Neural progenitor cell (in vitro differentiated cells): ENCODE measurements at regions not wholly inside any gene's neighbourhood (a gene's known extent, or its start where the extent isn't known, plus 50 kb on each side); places are given as distances from the start of the nearest gene placed in this dataset.

Source experiments
- DNase-seq: peaks from one replicate; pipeline ENCODE4 v3.0.0-alpha.2; 2016; ENCODE audit warnings: low spot score
- H2AFZ ChIP-seq: fragments of 200-600 bp; sonication (generic); replicated peaks from 2 replicates; pipeline ENCODE4 v1.6.1; 2016; ENCODE audit warnings: antibody characterized with exemption
- H3F3A ChIP-seq: fragments of 200-600 bp; sonication (generic); 2 replicates; pipeline ENCODE4 v1.6.1; 2016; ENCODE audit warnings: antibody characterized with exemption, low read depth
- H3K27ac ChIP-seq: fragments of 200-600 bp; sonication (generic); 2 replicates; pipeline ENCODE4 v1.5.1; 2016; ENCODE audit warnings: mild to moderate bottlenecking
- H3K27me3 ChIP-seq: fragments of 200-600 bp; sonication (generic); 2 replicates; pipeline ENCODE4 v1.6.1; 2016; ENCODE audit warnings: mild to moderate bottlenecking, moderate library complexity
- H3K36me3 ChIP-seq: fragments of 200-600 bp; sonication (generic); 2 replicates; pipeline ENCODE4 v1.5.1; 2016
- H3K4me1 ChIP-seq: fragments of 200-600 bp; sonication (generic); 2 replicates; pipeline ENCODE4 v1.6.1; 2016; ENCODE audit warnings: mixed run types
- H3K4me2 ChIP-seq: fragments of 200-600 bp; sonication (generic); 2 replicates; pipeline ENCODE4 v1.6.1; 2016
- H3K4me3 ChIP-seq: fragments of 200-600 bp; sonication (generic); 2 replicates; pipeline ENCODE4 v1.5.1; 2016
- H3K79me2 ChIP-seq: fragments of 200-600 bp; sonication (generic); 2 replicates; pipeline ENCODE4 v1.6.1; 2016; ENCODE audit warnings: low read depth
- H3K9ac ChIP-seq: fragments of 200-600 bp; sonication (generic); 2 replicates; pipeline ENCODE4 v1.6.1; 2016
- H3K9me3 ChIP-seq: fragments of 200-600 bp; sonication (generic); 2 replicates; pipeline ENCODE4 v1.5.1; 2016; ENCODE audit warnings: low read depth
- H4K20me1 ChIP-seq: fragments of 200-600 bp; sonication (generic); 2 replicates; pipeline ENCODE4 v1.6.1; 2016; ENCODE audit warnings: low read depth
- H3K27ac Mint-ChIP-seq: 3 replicates; pipeline ENCODE4 v1.8.0; 2021; ENCODE audit warnings: mixed read lengths
- H3K27me3 Mint-ChIP-seq: 2 replicates; pipeline ENCODE4 v1.8.0; 2022; ENCODE audit warnings: low read depth, mild to moderate bottlenecking, inconsistent platforms, moderate library complexity, mixed read lengths; ENCODE audit not compliant: insufficient read depth
- H3K36me3 Mint-ChIP-seq: 3 replicates; pipeline ENCODE4 v1.8.0; 2021; ENCODE audit warnings: mixed read lengths
- H3K4me1 Mint-ChIP-seq: 3 replicates; pipeline ENCODE4 v1.8.0; 2021; ENCODE audit warnings: mixed read lengths
- H3K4me3 Mint-ChIP-seq: 3 replicates; pipeline ENCODE4 v1.8.0; 2021; ENCODE audit warnings: mild to moderate bottlenecking, moderate library complexity, mixed read lengths
- H3K9me3 Mint-ChIP-seq: 3 replicates; pipeline ENCODE4 v1.8.0; 2020; ENCODE audit warnings: mixed read lengths
- EZH2 ChIP-seq: fragments of 200-600 bp; sonication (generic); IDR thresholded peaks from 2 replicates; pipeline ENCODE4 v1.6.1; 2017; ENCODE audit warnings: antibody characterized with exemption, mild to moderate bottlenecking, moderate library complexity
- EZH2phosphoT487 ChIP-seq: fragments of 200-600 bp; sonication (generic); IDR thresholded peaks from 2 replicates; pipeline ENCODE4 v1.6.1; 2017; ENCODE audit warnings: antibody characterized with exemption
- TF ChIP-seq, protein P1 (sequence below): fragments of 200-600 bp; sonication (generic); IDR thresholded peaks from 2 replicates; pipeline ENCODE4 v1.5.1; 2017; ENCODE audit warnings: antibody characterized with exemption, mild to moderate bottlenecking

DNA sequence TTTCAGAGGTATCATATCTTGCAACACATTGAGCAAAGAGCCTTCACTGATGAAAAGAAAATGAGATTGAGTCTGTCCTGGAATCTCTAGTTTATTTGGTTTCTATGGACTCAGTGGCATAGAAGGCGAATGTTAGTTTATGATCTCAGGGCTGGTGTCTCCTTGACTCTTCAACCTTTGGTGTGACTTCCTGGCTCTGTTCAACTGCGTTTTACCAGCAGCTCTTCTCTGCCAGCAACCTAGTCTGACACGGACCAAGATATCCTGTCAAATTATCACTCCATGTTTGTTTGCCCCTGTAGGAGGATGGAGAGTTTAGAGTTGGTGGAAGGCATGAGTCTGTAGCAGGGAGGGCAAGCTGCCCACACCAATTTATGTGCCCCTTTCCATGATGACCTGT, 82.9 kb upstream of the TBC1D5 start:
- no peak for DNase-seq
- no peaks in the 10 kb centered on the region for H3K9me3 ChIP-seq
- Mint-ChIP-seq H3K27me3 (peaks cover 2% of the 10 kb centered on the region), H3K9me3 (no peaks in the 10 kb centered on the region), H3K27ac (no peak overlapping the region), H3K36me3 (no peaks in the 10 kb centered on the region), H3K4me3 (no peak overlapping the region), H3K4me1 (peaks cover 4% of the 10 kb centered on the region)
- no peaks in the 10 kb centered on the region for H3K4me1 ChIP-seq
- no peak overlapping the region for H3K4me3 ChIP-seq
- no peaks in the 10 kb centered on the region for H4K20me1 ChIP-seq
- H3K27ac ChIP-seq, result no peak overlapping the region
- H3K79me2 ChIP-seq, result no peaks in the 10 kb centered on the region
- no peaks in the 10 kb centered on the region for H3K36me3 ChIP-seq
- no peak overlapping the region for H2AFZ ChIP-seq
- TF ChIP-seq EZH2 (no peak), EZH2phosphoT487 (no peak)
- TF ChIP-seq, protein P1, sequence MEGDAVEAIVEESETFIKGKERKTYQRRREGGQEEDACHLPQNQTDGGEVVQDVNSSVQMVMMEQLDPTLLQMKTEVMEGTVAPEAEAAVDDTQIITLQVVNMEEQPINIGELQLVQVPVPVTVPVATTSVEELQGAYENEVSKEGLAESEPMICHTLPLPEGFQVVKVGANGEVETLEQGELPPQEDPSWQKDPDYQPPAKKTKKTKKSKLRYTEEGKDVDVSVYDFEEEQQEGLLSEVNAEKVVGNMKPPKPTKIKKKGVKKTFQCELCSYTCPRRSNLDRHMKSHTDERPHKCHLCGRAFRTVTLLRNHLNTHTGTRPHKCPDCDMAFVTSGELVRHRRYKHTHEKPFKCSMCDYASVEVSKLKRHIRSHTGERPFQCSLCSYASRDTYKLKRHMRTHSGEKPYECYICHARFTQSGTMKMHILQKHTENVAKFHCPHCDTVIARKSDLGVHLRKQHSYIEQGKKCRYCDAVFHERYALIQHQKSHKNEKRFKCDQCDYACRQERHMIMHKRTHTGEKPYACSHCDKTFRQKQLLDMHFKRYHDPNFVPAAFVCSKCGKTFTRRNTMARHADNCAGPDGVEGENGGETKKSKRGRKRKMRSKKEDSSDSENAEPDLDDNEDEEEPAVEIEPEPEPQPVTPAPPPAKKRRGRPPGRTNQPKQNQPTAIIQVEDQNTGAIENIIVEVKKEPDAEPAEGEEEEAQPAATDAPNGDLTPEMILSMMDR, result no peak
- no peaks in the 10 kb centered on the region for H3K27me3 ChIP-seq
- no peaks in the 10 kb centered on the region for H3F3A ChIP-seq
- H3K9ac ChIP-seq, result no peak overlapping the region
- H3K4me2 ChIP-seq, result no peak overlapping the region

DNA sequence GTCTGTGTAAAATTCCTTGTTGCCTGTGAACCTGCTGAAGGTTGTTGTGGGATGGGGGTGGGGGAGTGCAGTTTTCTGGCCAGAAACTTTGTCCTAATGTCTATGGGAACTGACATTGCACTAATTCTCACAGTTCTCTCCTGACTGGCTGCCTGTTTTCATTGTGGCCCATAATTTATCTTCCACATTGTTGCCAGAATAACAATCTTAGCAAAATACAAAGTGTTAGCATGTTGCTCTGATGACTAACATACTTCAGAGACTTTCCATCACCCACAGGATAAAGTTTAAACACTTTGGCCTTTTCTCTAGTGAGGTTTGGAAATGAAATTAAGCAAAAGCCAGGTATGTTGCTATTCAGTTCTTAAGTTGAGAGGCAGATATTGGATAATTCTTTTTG, 81.4 kb upstream of the TBC1D5 start:
- H3K27me3 ChIP-seq, result no peaks in the 10 kb centered on the region
- H3K9me3 ChIP-seq, result no peaks in the 10 kb centered on the region
- no peak for DNase-seq
- no peaks in the 10 kb centered on the region for H3K79me2 ChIP-seq
- no peak overlapping the region for H3K27ac ChIP-seq
- TF ChIP-seq EZH2, result no peak
- TF ChIP-seq, protein P1, result no peak
- no peak for TF ChIP-seq EZH2phosphoT487
- H3K4me1 ChIP-seq, result no peaks in the 10 kb centered on the region
- peaks cover 2% of the 10 kb centered on the region for H3K27me3 Mint-ChIP-seq
- peaks cover 4% of the 10 kb centered on the region for H3K4me1 Mint-ChIP-seq
- H3K4me3 Mint-ChIP-seq, result no peak overlapping the region
- H3K36me3 ChIP-seq, result no peaks in the 10 kb centered on the region
- H3K9ac ChIP-seq, result no peak overlapping the region
- no peak overlapping the region for H2AFZ ChIP-seq
- no peaks in the 10 kb centered on the region for H3K36me3 Mint-ChIP-seq
- no peak overlapping the region for H3K27ac Mint-ChIP-seq
- H3K9me3 Mint-ChIP-seq, result no peaks in the 10 kb centered on the region
- H3F3A ChIP-seq, result no peaks in the 10 kb centered on the region
- H4K20me1 ChIP-seq, result no peaks in the 10 kb centered on the region
- H3K4me3 ChIP-seq, result no peak overlapping the region
- no peak overlapping the region for H3K4me2 ChIP-seq

DNA sequence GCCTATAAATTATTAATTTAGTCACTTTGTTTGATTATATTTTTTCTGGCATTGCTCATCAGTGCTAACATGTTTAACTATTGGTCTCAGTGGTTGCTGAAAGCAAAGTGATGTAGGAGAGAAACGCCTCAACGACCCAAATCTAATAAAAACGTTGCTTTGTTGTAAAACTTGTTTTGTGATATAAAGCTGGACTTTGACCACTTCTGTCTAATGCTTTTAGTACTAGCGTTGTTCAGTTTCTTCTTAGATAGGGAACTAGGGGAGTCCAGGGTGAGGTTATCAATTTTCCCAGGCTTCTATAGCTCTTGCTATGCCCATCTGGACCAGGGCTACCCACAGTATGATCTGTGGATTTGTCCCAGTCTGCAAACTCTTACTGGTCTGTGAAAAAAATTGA, 80.6 kb upstream of the TBC1D5 start:
- TF ChIP-seq, protein P1, result no peak
- TF ChIP-seq EZH2, result no peak
- TF ChIP-seq EZH2phosphoT487, result no peak
- peaks cover 4% of the 10 kb centered on the region for H3K4me1 Mint-ChIP-seq

DNA sequence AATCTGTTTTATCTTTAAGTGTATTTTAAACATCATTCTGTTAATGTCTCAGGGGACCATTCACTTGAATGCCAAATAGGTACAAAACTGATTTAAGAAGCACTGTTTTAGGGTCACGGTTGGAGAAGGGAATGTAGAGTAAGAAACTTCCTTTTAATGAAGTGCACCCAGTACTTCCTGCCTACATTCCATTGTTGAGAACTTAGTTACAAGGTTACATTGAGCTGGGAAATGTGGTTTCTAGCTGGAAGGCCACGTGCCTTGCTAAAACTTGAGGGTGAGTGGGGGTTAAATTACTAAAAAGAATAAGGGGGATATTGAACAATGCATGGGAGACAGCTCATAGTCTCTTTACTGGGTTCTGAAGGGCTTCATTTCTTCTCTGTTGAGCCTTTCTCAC, 78.3 kb upstream of the TBC1D5 start:
- Histone ChIP-seq H3K27me3 (no peaks in the 10 kb centered on the region), H3K9ac (no peak overlapping the region), H2AFZ (no peak overlapping the region), H3K79me2 (no peaks in the 10 kb centered on the region), H3F3A (no peaks in the 10 kb centered on the region), H3K4me3 (no peak overlapping the region), H3K27ac (no peak overlapping the region), H4K20me1 (no peaks in the 10 kb centered on the region), H3K9me3 (no peaks in the 10 kb centered on the region), H3K4me1 (no peaks in the 10 kb centered on the region), H3K4me2 (no peak overlapping the region), H3K36me3 (no peaks in the 10 kb centered on the region)
- no peak for DNase-seq
- Mint-ChIP-seq H3K27ac (no peak overlapping the region), H3K9me3 (peaks cover 2% of the 10 kb centered on the region), H3K36me3 (no peaks in the 10 kb centered on the region), H3K27me3 (peaks cover 4% of the 10 kb centered on the region), H3K4me3 (no peak overlapping the region), H3K4me1 (peaks cover 4% of the 10 kb centered on the region)
- TF ChIP-seq, protein P1, result no peak
- no peak for TF ChIP-seq EZH2
- TF ChIP-seq EZH2phosphoT487, result no peak

More for the DNA sequence above, 80.6 kb upstream of the TBC1D5 start:
- peaks cover 2% of the 10 kb centered on the region for H3K27me3 Mint-ChIP-seq
- no peaks in the 10 kb centered on the region for H3K9me3 Mint-ChIP-seq
- H3K4me2 ChIP-seq, result no peak overlapping the region
- no peak overlapping the region for H3K27ac ChIP-seq
- no peaks in the 10 kb centered on the region for H3F3A ChIP-seq
- H3K27ac Mint-ChIP-seq, result no peak overlapping the region
- H3K4me3 Mint-ChIP-seq, result no peak overlapping the region
- H3K9ac ChIP-seq, result no peak overlapping the region
- no peaks in the 10 kb centered on the region for H3K9me3 ChIP-seq
- H4K20me1 ChIP-seq, result no peaks in the 10 kb centered on the region
- H3K27me3 ChIP-seq, result no peaks in the 10 kb centered on the region
- H3K36me3 ChIP-seq, result no peaks in the 10 kb centered on the region
- no peaks in the 10 kb centered on the region for H3K4me1 ChIP-seq
- H3K4me3 ChIP-seq, result no peak overlapping the region
- H3K36me3 Mint-ChIP-seq, result no peaks in the 10 kb centered on the region
- H3K79me2 ChIP-seq, result no peaks in the 10 kb centered on the region
- no peak overlapping the region for H2AFZ ChIP-seq
- no peak for DNase-seq
